Stimulated activated memory B cell treated with anti-CD40 and anti-IgM and Interleukin-4, amounts not matched to agents 10 μg/mL and 1 μg/mL and 100 μg/mL, for 72 hours (primary cell): ENCODE measurements at regions not wholly inside any gene's neighbourhood (a gene's known extent, or its start where the extent isn't known, plus 50 kb on each side); places are given as distances from the start of the nearest gene placed in this dataset.

Source experiments
- ATAC-seq: fragments of 150-1000 bp; cut with Tn5 transposase; 2 replicates; pipeline ENCODE4 v1.10.0; 2021
- H3K27ac Mint-ChIP-seq: one replicate; pipeline ENCODE4 v1.8.0; 2022; ENCODE audit warnings: mild to moderate bottlenecking, mixed read lengths
- H3K27me3 Mint-ChIP-seq: one replicate; pipeline ENCODE4 v1.8.0; 2022; ENCODE audit warnings: mixed read lengths
- H3K36me3 Mint-ChIP-seq: one replicate; pipeline ENCODE4 v1.8.0; 2022; ENCODE audit warnings: mixed read lengths
- H3K4me1 Mint-ChIP-seq: one replicate; pipeline ENCODE4 v1.8.0; 2022; ENCODE audit warnings: mixed read lengths
- H3K4me3 Mint-ChIP-seq: one replicate; pipeline ENCODE4 v1.8.0; 2022; ENCODE audit warnings: mild to moderate bottlenecking, moderate library complexity, mixed read lengths
- H3K9me3 Mint-ChIP-seq: one replicate; pipeline ENCODE4 v1.8.0; 2022; ENCODE audit warnings: mixed read lengths

- Mint-ChIP-seq H3K9me3 (no peaks in the 10 kb centered on the region), H3K4me3 (no peak overlapping the region), H3K4me1 (no peaks in the 10 kb centered on the region), H3K27ac (no peak overlapping the region), H3K27me3 (peaks cover 23% of the 10 kb centered on the region), H3K36me3 (no peaks in the 10 kb centered on the region)
- no peak for ATAC-seq
These were observed 434.2 kb upstream of the TPM1 start for GRCh38 chr15:62608369-62608768.

GRCh38 chr15:62610265-62610869, 432.2 kb upstream of the TPM1 start:
- no peak overlapping the region for H3K27ac Mint-ChIP-seq
- no peak for ATAC-seq
- H3K27me3 Mint-ChIP-seq: peaks cover 23% of the 10 kb centered on the region
- H3K4me1 Mint-ChIP-seq: no peaks in the 10 kb centered on the region
- H3K36me3 Mint-ChIP-seq: no peaks in the 10 kb centered on the region
- H3K4me3 Mint-ChIP-seq: no peak overlapping the region
- no peaks in the 10 kb centered on the region for H3K9me3 Mint-ChIP-seq

- Mint-ChIP-seq H3K36me3 (no peaks in the 10 kb centered on the region), H3K4me3 (no peak overlapping the region), H3K9me3 (no peaks in the 10 kb centered on the region), H3K27ac (no peak overlapping the region), H3K27me3 (peaks cover 23% of the 10 kb centered on the region), H3K4me1 (no peaks in the 10 kb centered on the region)
- ATAC-seq: no peak
These were observed 431.5 kb upstream of the TPM1 start for GRCh38 chr15:62611002-62611401.

- Mint-ChIP-seq H3K27ac (no peak overlapping the region), H3K4me1 (no peaks in the 10 kb centered on the region), H3K9me3 (no peaks in the 10 kb centered on the region), H3K36me3 (no peaks in the 10 kb centered on the region), H3K27me3 (peaks cover 23% of the 10 kb centered on the region), H3K4me3 (no peak overlapping the region)
- no peak for ATAC-seq
These were observed 430.3 kb upstream of the TPM1 start for GRCh38 chr15:62612183-62612733.

GRCh38 chr15:62612771-62613170, 429.8 kb upstream of the TPM1 start:
- Mint-ChIP-seq H3K4me3 (no peak overlapping the region), H3K27ac (no peak overlapping the region), H3K27me3 (peaks cover 23% of the 10 kb centered on the region), H3K4me1 (no peaks in the 10 kb centered on the region), H3K9me3 (no peaks in the 10 kb centered on the region), H3K36me3 (no peaks in the 10 kb centered on the region)
- ATAC-seq: no peak

- Mint-ChIP-seq H3K9me3 (no peaks in the 10 kb centered on the region), H3K4me3 (no peak overlapping the region), H3K4me1 (no peaks in the 10 kb centered on the region), H3K36me3 (no peaks in the 10 kb centered on the region), H3K27me3 (peaks cover 8% of the 10 kb centered on the region), H3K27ac (no peak overlapping the region)
- no peak for ATAC-seq
These were observed 425.8 kb upstream of the TPM1 start for GRCh38 chr15:62616746-62617145.

GRCh38 chr15:62617741-62618140, 424.8 kb upstream of the TPM1 start:
- Mint-ChIP-seq H3K36me3 (no peaks in the 10 kb centered on the region), H3K27me3 (no peaks in the 10 kb centered on the region), H3K4me1 (no peaks in the 10 kb centered on the region), H3K27ac (no peak overlapping the region), H3K9me3 (no peaks in the 10 kb centered on the region), H3K4me3 (no peak overlapping the region)
- ATAC-seq: no peak

GRCh38 chr15:62618432-62618831, 424.1 kb upstream of the TPM1 start:
- no peaks in the 10 kb centered on the region for H3K27me3 Mint-ChIP-seq
- ATAC-seq: no peak
- H3K4me1 Mint-ChIP-seq: no peaks in the 10 kb centered on the region
- H3K4me3 Mint-ChIP-seq: no peak overlapping the region
- H3K9me3 Mint-ChIP-seq: no peaks in the 10 kb centered on the region
- no peak overlapping the region for H3K27ac Mint-ChIP-seq
- H3K36me3 Mint-ChIP-seq: no peaks in the 10 kb centered on the region

GRCh38 chr15:62618846-62619504, 423.6 kb upstream of the TPM1 start:
- H3K9me3 Mint-ChIP-seq: no peaks in the 10 kb centered on the region
- no peaks in the 10 kb centered on the region for H3K36me3 Mint-ChIP-seq
- no peaks in the 10 kb centered on the region for H3K27me3 Mint-ChIP-seq
- no peak for ATAC-seq
- H3K27ac Mint-ChIP-seq: no peak overlapping the region
- H3K4me1 Mint-ChIP-seq: no peaks in the 10 kb centered on the region
- no peak overlapping the region for H3K4me3 Mint-ChIP-seq

GRCh38 chr15:62619526-62619925, 423.0 kb upstream of the TPM1 start:
- Mint-ChIP-seq H3K4me3 (no peak overlapping the region), H3K27ac (no peak overlapping the region), H3K27me3 (peaks cover 4% of the 10 kb centered on the region), H3K4me1 (peaks cover 3% of the 10 kb centered on the region), H3K9me3 (no peaks in the 10 kb centered on the region), H3K36me3 (no peaks in the 10 kb centered on the region)
- ATAC-seq: no peak

- Mint-ChIP-seq H3K27me3 (peaks cover 11% of the 10 kb centered on the region), H3K4me3 (no peak overlapping the region), H3K9me3 (no peaks in the 10 kb centered on the region), H3K4me1 (peaks cover 13% of the 10 kb centered on the region), H3K36me3 (no peaks in the 10 kb centered on the region), H3K27ac (no peak overlapping the region)
- ATAC-seq: no peak
These were observed 419.8 kb upstream of the TPM1 start for GRCh38 chr15:62622775-62623174.

- peak overlapping the region; percentile 64 for H3K27ac Mint-ChIP-seq
These were observed 417.8 kb upstream of the TPM1 start for GRCh38 chr15:62624547-62625378.

GRCh38 chr15:62625429-62626033, 417.0 kb upstream of the TPM1 start:
- peaks cover 11% of the 10 kb centered on the region for H3K27me3 Mint-ChIP-seq
- no peaks in the 10 kb centered on the region for H3K9me3 Mint-ChIP-seq
- no peak for ATAC-seq
- no peaks in the 10 kb centered on the region for H3K36me3 Mint-ChIP-seq
- peaks cover 13% of the 10 kb centered on the region for H3K4me1 Mint-ChIP-seq
- H3K4me3 Mint-ChIP-seq: no peak overlapping the region
- H3K27ac Mint-ChIP-seq: no peak overlapping the region

More at GRCh38 chr15:62624547-62625378, 417.8 kb upstream of the TPM1 start:
- peaks cover 13% of the 10 kb centered on the region for H3K4me1 Mint-ChIP-seq
- peak; percentile 63 for ATAC-seq
- H3K4me3 Mint-ChIP-seq: peak overlapping the region; percentile 70
- peaks cover 11% of the 10 kb centered on the region for H3K27me3 Mint-ChIP-seq
- H3K9me3 Mint-ChIP-seq: no peaks in the 10 kb centered on the region
- no peaks in the 10 kb centered on the region for H3K36me3 Mint-ChIP-seq

- Mint-ChIP-seq H3K9me3 (no peaks in the 10 kb centered on the region), H3K27me3 (peaks cover 18% of the 10 kb centered on the region), H3K4me3 (no peak overlapping the region), H3K4me1 (peaks cover 13% of the 10 kb centered on the region), H3K36me3 (no peaks in the 10 kb centered on the region), H3K27ac (no peak overlapping the region)
- no peak for ATAC-seq
These were observed 415.6 kb upstream of the TPM1 start for GRCh38 chr15:62626903-62627302.

- H3K27ac Mint-ChIP-seq: no peak overlapping the region
- peaks cover 2% of the 10 kb centered on the region for H3K4me1 Mint-ChIP-seq
- no peaks in the 10 kb centered on the region for H3K9me3 Mint-ChIP-seq
- H3K36me3 Mint-ChIP-seq: no peaks in the 10 kb centered on the region
- H3K4me3 Mint-ChIP-seq: no peak overlapping the region
- no peak for ATAC-seq
- H3K27me3 Mint-ChIP-seq: peaks cover 8% of the 10 kb centered on the region
These were observed 411.3 kb upstream of the TPM1 start for GRCh38 chr15:62631076-62631724.
